WTC11 (cell line): ENCODE measurements at regions not wholly inside any gene's neighbourhood (a gene's known extent, or its start where the extent isn't known, plus 50 kb on each side); places are given as distances from the start of the nearest gene placed in this dataset.

ENCODE experiments used
- ETV6 ChIP-seq: sonication (generic); formaldehyde crosslinking; IDR thresholded peaks from 2 replicates; pipeline ENCODE4 v1.8.1; 2022; ENCODE audit warnings: mild to moderate bottlenecking, missing genetic modification reagents
- MYBL2 ChIP-seq: sonication (generic); formaldehyde crosslinking; IDR thresholded peaks from 2 replicates; pipeline ENCODE4 v1.8.1; 2023; ENCODE audit warnings: mild to moderate bottlenecking, moderate library complexity, missing genetic modification reagents
- TCF7 ChIP-seq: sonication (generic); formaldehyde crosslinking; IDR thresholded peaks from 2 replicates; pipeline ENCODE4 v1.8.0; 2022; ENCODE audit warnings: mild to moderate bottlenecking, low read depth, missing genetic modification reagents, moderate library complexity
- TEAD4 ChIP-seq: sonication (generic); formaldehyde crosslinking; IDR thresholded peaks from 2 replicates; pipeline ENCODE4 v1.8.0; 2022; ENCODE audit warnings: mild to moderate bottlenecking, missing genetic modification reagents
- ZNF232 ChIP-seq: sonication (generic); formaldehyde crosslinking; IDR thresholded peaks from 2 replicates; pipeline ENCODE4 v1.8.0; 2022; ENCODE audit warnings: mild to moderate bottlenecking, missing genetic modification reagents
- TF ChIP-seq, protein P1 (sequence below): sonication (generic); formaldehyde crosslinking; IDR thresholded peaks from 2 replicates; pipeline ENCODE4 v1.8.1; 2022; ENCODE audit warnings: low read depth, mild to moderate bottlenecking, moderate library complexity, missing genetic modification reagents, borderline replicate concordance
- TF ChIP-seq, protein P2 (sequence below): sonication (generic); formaldehyde crosslinking; IDR thresholded peaks from 2 replicates; pipeline ENCODE4 v1.8.0; 2023; ENCODE audit warnings: missing genetic modification reagents
- TF ChIP-seq, protein P3 (sequence below): fragments of 200-600 bp; IDR thresholded peaks from 2 replicates; pipeline ENCODE4 v1.8.0; 2022; ENCODE audit warnings: antibody characterized with exemption
- TF ChIP-seq, protein P4 (sequence below): sonication (generic); formaldehyde crosslinking; IDR thresholded peaks from 2 replicates; pipeline ENCODE4 v1.8.0; 2022; ENCODE audit warnings: mild to moderate bottlenecking, missing genetic modification reagents
- TF ChIP-seq, protein P5 (sequence below): sonication (generic); formaldehyde crosslinking; IDR thresholded peaks from 2 replicates; pipeline ENCODE4 v1.8.0; 2022; ENCODE audit warnings: mild to moderate bottlenecking, missing genetic modification reagents

DNA sequence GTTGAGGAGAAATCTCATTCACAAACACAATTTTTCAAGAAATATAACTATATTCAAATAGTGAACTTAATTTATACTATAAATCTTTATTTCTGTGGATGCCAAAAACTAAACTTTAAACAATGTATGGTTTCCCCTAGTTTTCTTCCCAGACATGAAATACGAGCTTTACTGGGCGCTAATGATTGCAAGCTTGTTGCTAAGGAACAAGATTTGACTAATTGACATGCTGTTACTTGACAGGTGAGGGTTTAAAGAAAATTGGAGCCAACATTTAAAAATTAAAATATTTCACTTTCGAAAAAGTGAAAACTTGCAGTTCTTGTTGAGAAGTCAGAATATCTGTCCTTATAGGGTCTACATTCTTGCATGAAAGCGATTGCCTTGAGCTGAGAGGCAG lies 381.0 kb downstream of the MEIS1 start:
- no peak for TF ChIP-seq TCF7
- no peak for TF ChIP-seq ETV6 (CRISPR knock-in tag)
- TF ChIP-seq, protein P1, sequence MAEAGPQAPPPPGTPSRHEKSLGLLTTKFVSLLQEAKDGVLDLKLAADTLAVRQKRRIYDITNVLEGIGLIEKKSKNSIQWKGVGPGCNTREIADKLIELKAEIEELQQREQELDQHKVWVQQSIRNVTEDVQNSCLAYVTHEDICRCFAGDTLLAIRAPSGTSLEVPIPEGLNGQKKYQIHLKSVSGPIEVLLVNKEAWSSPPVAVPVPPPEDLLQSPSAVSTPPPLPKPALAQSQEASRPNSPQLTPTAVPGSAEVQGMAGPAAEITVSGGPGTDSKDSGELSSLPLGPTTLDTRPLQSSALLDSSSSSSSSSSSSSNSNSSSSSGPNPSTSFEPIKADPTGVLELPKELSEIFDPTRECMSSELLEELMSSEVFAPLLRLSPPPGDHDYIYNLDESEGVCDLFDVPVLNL = no peak
- TF ChIP-seq TEAD4 (CRISPR knock-in tag) = no peak
- no peak for TF ChIP-seq ZNF232
- TF ChIP-seq MYBL2 = no peak
- TF ChIP-seq, protein P2, sequence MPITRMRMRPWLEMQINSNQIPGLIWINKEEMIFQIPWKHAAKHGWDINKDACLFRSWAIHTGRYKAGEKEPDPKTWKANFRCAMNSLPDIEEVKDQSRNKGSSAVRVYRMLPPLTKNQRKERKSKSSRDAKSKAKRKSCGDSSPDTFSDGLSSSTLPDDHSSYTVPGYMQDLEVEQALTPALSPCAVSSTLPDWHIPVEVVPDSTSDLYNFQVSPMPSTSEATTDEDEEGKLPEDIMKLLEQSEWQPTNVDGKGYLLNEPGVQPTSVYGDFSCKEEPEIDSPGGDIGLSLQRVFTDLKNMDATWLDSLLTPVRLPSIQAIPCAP = no peak
- TF ChIP-seq, protein P3, sequence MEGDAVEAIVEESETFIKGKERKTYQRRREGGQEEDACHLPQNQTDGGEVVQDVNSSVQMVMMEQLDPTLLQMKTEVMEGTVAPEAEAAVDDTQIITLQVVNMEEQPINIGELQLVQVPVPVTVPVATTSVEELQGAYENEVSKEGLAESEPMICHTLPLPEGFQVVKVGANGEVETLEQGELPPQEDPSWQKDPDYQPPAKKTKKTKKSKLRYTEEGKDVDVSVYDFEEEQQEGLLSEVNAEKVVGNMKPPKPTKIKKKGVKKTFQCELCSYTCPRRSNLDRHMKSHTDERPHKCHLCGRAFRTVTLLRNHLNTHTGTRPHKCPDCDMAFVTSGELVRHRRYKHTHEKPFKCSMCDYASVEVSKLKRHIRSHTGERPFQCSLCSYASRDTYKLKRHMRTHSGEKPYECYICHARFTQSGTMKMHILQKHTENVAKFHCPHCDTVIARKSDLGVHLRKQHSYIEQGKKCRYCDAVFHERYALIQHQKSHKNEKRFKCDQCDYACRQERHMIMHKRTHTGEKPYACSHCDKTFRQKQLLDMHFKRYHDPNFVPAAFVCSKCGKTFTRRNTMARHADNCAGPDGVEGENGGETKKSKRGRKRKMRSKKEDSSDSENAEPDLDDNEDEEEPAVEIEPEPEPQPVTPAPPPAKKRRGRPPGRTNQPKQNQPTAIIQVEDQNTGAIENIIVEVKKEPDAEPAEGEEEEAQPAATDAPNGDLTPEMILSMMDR = no peak
- TF ChIP-seq, protein P4, sequence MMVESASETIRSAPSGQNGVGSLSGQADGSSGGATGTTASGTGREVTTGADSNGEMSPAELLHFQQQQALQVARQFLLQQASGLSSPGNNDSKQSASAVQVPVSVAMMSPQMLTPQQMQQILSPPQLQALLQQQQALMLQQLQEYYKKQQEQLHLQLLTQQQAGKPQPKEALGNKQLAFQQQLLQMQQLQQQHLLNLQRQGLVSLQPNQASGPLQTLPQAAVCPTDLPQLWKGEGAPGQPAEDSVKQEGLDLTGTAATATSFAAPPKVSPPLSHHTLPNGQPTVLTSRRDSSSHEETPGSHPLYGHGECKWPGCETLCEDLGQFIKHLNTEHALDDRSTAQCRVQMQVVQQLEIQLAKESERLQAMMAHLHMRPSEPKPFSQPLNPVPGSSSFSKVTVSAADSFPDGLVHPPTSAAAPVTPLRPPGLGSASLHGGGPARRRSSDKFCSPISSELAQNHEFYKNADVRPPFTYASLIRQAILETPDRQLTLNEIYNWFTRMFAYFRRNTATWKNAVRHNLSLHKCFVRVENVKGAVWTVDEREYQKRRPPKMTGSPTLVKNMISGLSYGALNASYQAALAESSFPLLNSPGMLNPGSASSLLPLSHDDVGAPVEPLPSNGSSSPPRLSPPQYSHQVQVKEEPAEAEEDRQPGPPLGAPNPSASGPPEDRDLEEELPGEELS = no peak
- TF ChIP-seq, protein P5, sequence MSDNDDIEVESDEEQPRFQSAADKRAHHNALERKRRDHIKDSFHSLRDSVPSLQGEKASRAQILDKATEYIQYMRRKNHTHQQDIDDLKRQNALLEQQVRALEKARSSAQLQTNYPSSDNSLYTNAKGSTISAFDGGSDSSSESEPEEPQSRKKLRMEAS (CRISPR knock-in tag) = no peak
